SIG-M5 treated with dmso at 0.1 percent for 504 hours (cell line): ENCODE measurements at regions not wholly inside any gene's neighbourhood (a gene's known extent, or its start where the extent isn't known, plus 50 kb on each side); places are given as distances from the start of the nearest gene placed in this dataset.
"Not testable (repeated sequence)": the region's sequence is repeated elsewhere in the genome, so short reads cannot be mapped to it uniquely, and the experiment has no call there.

Source experiments
- DNase-seq: peaks from one replicate; lab custom pipeline; 2025; ENCODE audit not compliant: unreplicated experiment; lab: John Stamatoyannopoulos, UW

DNA sequence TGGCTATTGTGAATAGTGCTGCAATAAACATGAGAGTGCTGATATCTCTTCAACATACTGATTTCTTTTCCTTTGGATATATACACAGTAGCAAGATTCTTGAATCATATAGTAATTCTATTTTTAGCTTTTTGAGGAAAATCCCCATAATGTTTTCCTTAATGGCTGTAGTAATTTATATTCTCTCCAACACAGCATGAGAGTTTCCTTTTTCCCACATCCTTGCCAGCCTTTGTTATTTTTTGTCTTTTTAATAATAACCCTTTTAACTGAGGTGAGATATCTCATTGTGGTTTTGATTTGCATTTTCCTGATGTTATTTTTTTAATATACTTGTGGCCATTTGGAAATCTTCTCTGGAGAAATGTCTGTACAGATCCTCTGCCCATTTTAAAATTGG is 132.6 kb downstream of the PRL start:
- DNase-seq = no peak

DNA sequence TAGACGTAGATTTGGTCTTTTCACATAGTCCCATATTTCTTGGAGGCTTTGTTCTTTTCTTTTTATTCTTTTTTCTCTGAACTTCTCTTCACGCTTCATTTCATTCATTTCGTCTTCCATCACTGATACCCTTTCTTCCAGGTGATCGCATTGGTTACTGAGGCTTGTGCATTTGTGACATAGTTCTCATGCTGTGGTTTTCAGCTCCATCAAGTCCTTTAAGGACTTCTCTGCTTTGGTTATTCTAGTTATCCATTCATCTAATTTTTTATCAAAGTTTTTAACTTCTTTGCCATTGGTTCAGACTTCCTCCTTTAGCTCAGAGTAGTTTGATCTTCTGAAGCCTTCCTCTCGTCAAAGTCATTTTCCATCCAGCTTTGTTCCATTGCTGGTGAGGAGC is 125.8 kb downstream of the PRL start:
- not testable (repeated sequence) for DNase-seq

DNA sequence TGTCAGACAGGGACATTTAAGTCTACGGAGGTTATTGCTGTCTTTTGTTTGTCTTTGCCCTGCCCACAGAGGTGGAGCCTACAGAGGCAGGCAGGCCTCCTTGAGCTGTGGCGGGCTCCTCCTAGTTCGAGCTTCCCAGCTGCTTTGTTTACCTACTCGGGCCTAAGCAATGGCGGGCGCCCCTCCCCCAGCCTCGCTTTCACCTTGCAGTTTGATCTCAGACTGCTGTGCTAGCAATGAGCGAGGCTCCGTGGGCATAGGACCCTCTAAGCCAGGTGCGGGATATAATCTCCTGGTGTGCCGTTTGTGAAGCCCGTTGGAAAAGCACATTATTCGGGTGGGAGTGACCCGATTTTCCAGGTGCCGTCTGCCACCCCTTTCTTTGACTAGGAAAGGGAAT is 125.0 kb downstream of the PRL start:
- DNase-seq = not testable (repeated sequence)

DNA sequence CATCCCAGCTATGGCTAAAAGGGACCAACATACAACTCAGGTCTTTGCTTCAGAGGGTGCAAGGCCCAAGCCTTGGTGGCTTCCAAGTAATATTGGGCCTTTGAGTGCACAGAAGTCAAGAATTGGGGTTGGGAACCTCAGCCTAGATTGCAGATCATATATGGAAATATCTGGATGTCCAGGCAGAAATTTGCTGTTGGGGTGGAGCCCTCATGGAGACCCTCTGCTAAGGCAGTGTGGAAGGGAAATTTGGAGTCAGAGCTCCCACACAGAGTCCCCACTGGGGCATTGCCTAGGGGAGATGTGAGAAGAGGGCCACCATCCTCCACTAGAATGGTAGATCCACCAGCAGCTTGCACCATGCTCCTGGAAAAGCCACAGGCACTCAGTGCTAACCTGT is 123.5 kb downstream of the PRL start:
- DNase-seq = no peak

DNA sequence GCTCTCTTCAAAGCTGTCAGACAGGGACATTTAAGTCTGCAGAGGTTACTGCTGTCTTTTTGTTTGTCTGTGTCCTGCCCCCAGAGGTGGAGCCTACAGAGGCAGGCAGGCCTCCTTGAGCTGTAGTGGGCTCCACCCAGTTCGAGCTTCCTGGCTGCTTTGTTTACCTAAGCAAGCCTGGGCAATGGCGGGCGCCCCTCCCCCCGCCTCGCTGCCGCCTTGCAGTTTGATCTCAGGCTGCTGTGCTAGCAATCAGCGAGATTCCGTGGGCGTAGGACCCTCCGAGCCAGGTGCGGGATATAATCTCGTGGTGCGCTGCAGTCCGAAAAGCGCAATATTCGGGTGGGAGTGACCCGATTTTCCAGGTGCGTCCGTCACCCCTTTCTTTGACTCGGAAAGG is 116.6 kb downstream of the PRL start:
- DNase-seq = not testable (repeated sequence)

DNA sequence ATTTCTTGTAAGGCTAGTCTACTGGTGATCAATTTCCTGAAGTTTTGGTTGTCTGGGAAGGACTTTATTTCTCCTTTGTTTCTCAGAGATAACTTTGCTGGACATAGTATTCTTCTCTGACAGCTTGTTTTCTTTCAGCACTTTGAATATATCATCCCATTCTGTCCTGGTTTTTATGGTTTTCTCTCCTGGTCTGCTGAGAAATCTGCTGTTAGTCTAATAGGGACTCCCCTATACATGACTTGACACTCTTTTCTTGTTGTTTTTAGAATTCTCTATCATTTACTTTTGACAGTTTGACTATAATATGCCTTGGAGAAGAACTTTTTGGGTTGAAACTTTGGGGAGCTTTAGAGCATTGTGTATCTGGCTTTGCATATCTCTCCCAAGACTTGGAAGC is 112.5 kb downstream of the PRL start:
- no peak for DNase-seq

GRCh38 chr6:22189946-22190345 is 106.9 kb downstream of the PRL start:
- no peak for DNase-seq

GRCh38 chr6:22194188-22194921 is 102.5 kb downstream of the PRL start:
- peak; percentile 1 for DNase-seq

DNA sequence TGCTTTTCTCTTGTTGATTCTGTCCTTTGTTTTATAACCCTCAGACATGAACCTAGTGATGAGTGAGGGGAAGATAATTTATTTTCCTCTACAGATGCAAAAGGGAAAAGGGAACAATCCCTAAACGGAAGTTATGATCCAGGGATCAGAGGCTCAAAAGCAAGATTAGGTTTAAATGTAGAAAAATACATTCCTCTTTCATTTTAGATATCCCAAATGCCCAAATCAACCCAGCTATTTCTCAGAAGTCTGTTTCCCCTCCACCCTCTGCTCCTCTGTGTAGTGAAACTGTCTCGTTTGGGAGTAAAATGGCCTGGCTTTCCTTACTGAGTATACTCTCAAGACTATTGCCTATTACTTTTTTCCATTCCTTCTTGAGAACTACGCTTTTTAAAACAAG is 97.1 kb downstream of the PRL start:
- no peak for DNase-seq

GRCh38 chr6:22204153-22204552 is 92.7 kb downstream of the PRL start:
- DNase-seq = no peak

GRCh38 chr6:22205266-22205665 is 91.6 kb downstream of the PRL start:
- no peak for DNase-seq

- no peak for DNase-seq
Measured at GRCh38 chr6:22206106-22206505, 90.7 kb downstream of the PRL start.

- no peak for DNase-seq
Measured at GRCh38 chr6:22208026-22208425, 88.8 kb downstream of the PRL start.

DNA sequence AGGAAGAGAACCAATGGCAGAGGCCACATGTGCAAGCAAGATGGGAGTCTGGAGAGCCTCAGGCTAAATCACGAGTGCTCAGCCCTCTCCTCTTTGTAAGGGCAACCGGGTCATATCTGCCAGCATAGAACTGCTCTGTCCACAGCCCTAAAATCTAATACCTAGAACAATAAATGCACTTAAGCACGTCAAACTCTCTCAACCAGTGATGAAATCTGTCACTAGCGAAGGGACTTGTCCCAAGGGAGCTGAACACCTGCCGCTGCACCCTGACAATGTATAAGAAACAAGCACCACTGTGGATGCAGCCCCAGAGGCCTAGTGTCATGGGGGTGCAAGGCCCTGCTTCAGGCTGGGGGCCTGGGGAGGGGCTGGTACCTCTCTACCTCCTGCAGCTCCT is 82.5 kb downstream of the PRL start:
- no peak for DNase-seq

DNA sequence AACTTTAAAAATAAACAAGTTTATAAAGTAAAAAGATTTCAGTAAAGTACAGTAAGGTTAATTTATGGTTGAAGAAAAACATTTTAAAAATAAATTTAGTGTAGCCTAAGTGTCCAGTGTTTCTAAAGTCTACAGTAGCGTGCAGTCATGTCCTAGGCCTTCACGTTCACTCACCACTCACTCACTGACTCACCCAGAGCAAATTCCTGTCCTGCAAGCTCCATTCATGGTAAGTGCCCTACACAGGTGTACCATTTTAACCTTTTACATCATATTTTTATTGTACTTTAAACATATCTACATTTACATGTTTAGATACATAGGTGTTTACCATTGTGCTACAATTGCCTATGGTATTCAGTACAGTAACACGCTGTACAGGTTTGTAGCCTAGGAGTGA is 81.4 kb downstream of the PRL start:
- DNase-seq = not testable (repeated sequence)

DNA sequence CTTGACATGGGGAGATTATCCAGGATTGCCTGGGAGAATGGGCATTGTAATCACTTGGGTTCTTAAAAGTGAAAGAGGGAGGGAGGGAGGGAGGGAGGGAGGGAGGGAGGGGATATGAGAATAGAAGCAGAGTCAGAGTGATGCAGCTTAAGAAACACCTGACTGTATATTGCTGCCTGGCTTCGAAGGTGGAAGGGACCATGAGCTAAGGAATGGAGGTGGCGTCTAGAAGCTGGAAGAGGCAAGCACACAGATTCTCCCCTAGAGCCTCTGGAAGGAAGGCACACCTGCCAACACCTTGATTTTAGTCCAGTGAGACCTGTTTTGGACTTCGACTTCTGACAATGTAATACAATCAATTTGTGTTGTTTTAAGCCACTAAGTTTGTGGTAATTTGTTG is 78.4 kb downstream of the PRL start:
- DNase-seq = no peak

DNA sequence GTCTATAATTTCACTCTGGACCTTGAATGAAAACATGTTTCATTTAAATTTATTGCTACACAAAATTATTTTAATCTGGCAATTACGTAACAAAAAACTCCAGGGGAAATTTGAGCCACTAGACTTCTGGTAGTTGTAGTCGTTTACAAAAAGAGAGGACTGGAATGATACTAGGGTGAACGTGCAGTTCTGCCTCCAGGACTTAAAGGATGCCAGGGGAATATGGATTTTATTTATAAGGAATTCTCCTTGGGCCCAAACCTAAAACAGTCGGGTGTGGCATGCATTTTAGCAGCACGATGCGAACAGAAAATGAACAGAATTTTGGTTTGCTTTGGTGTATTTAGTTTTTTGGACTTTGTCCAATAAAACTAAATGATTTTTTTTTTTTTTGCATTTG is 76.9 kb downstream of the PRL start:
- DNase-seq = no peak

GRCh38 chr6:22221211-22221610 is 75.6 kb downstream of the PRL start:
- DNase-seq = no peak

DNA sequence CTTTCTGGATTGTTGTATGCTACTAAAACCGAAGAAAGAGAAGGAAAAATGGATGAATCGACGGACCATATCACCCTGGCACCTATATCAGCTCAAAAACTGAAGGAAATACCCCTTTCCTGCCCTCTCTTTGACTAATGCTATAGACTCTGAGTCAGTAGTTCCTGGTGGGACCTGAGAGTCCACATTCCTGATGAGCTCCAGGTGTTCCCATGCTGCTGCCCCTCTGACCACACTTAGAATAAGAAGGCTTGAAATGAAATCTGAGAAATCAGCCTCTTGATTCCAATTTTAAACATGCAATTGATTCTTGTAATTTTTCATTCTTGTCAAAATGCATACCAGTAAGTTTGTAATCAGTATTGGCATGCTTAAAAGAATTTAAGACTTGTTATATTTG is 75.2 kb downstream of the PRL start:
- DNase-seq = no peak

- DNase-seq = no peak
Measured at GRCh38 chr6:22222469-22222868, 74.4 kb downstream of the PRL start.

- DNase-seq = no peak
Measured at GRCh38 chr6:22227824-22228610, 68.8 kb downstream of the PRL start.

DNA sequence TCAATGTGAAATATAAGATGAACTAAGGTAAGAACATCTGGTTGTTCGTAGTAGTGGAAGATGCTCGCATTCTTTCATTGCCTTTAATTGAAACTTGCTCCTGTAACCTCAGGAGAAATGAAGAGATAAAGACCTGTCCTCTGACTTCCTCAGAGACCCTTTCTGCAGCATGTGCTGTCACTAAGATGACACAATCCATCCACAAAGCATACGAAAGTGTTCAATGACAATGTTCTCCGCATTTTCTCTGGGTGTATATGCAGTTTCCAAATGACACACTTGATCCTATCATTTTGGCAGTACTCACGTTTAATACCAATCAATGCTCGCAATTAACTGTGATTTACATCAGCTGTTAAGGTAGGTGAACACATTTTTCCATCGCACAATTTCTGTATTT is 65.8 kb downstream of the PRL start:
- no peak for DNase-seq

DNA sequence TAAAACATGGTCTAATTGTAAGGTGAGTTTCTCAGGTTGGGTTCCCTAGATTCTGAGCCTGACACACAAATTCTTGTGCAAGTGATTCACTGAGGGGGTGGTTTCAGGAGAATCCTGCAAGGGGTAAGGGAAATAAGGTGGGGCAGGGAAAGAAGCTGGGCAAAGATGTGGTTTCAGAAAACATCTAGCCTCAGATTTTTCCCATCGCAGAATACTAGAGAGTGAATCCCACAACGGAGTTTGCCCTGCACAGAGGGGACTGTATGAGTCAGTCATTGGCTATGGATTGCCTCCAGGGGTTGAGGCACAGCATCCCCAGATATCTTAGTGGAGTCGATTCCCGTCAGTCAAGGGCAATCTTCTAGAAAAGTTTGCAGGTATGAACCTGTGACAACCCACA is 65.2 kb downstream of the PRL start:
- DNase-seq = no peak
